Natural killer cell (primary cell): ENCODE measurements at regions not wholly inside any gene's neighbourhood (a gene's known extent, or its start where the extent isn't known, plus 50 kb on each side); places are given as distances from the start of the nearest gene placed in this dataset.

Experiments
- ATAC-seq, 3 donors: fragments of 150-1000 bp in 2 of 3; fragments of 200-7000 bp in 1 of 3; cut with Tn5 transposase; 1 replicate in 1 of 3; 2 replicates in 2 of 3; pipeline ENCODE4 v1.10.0; 2021; ENCODE audit warnings: mild to moderate bottlenecking in 2 of 3, moderate library complexity in 2 of 3
- DNase-seq, 2 donors: peaks; one replicate each; pipeline versions ENCODE4 v3.0.0 to v3.0.0-alpha.2; 2013 to 2021; ENCODE audit warnings: mixed read lengths in 1 of 2
- H3K27ac ChIP-seq: one replicate; pipeline ENCODE4 v1.5.1; 2013; ENCODE audit warnings: mild to moderate bottlenecking, low read length
- H3K27me3 ChIP-seq: one replicate; pipeline ENCODE4 v1.6.1; 2013; ENCODE audit warnings: low read length; ENCODE audit not compliant: control insufficient read depth, insufficient read depth
- H3K36me3 ChIP-seq: one replicate; pipeline ENCODE4 v1.6.1; 2013; ENCODE audit warnings: low read length; ENCODE audit not compliant: control insufficient read depth, insufficient read depth
- H3K4me1 ChIP-seq: one replicate; pipeline ENCODE4 v1.6.1; 2013; ENCODE audit warnings: low read length; ENCODE audit not compliant: control insufficient read depth, insufficient read depth
- H3K4me3 ChIP-seq: one replicate; pipeline ENCODE4 v1.5.1; 2013; ENCODE audit warnings: low read length
- H3K9me3 ChIP-seq: one replicate; pipeline ENCODE4 v1.6.1; 2013; ENCODE audit warnings: low read length; ENCODE audit not compliant: control insufficient read depth, insufficient read depth
- H3K27ac Mint-ChIP-seq, 2 donors: one replicate each; pipeline ENCODE4 v1.8.0; 2022; ENCODE audit warnings: mild to moderate bottlenecking in 2 of 2, mixed read lengths in 2 of 2, moderate library complexity in 1 of 2
- H3K27me3 Mint-ChIP-seq, 2 donors: one replicate each; pipeline ENCODE4 v1.8.0; 2022; ENCODE audit warnings: low read depth in 2 of 2, mixed read lengths in 2 of 2
- H3K36me3 Mint-ChIP-seq: one replicate; pipeline ENCODE4 v1.8.0; 2022; ENCODE audit warnings: mixed read lengths
- H3K4me1 Mint-ChIP-seq, 2 donors: one replicate each; pipeline ENCODE4 v1.8.0; 2022; ENCODE audit warnings: mixed read lengths in 2 of 2
- H3K4me3 Mint-ChIP-seq: one replicate; pipeline ENCODE4 v1.8.0; 2022; ENCODE audit warnings: mild to moderate bottlenecking, moderate library complexity, mixed read lengths
- H3K9me3 Mint-ChIP-seq, 2 donors: one replicate each; pipeline ENCODE4 v1.8.0; 2022; ENCODE audit warnings: mixed read lengths in 2 of 2
- CTCF ChIP-seq: fragments of 200-600 bp; IDR thresholded peaks from one replicate; pipeline ENCODE4 v1.8.0; 2022; ENCODE audit warnings: antibody characterized with exemption
- WGBS: methylation state at CpG from one replicate; pipeline ENCODE4 v1.1.7; 2013; ENCODE audit warnings: missing lambda C conversion rate; ENCODE audit not compliant: insufficient coverage; 5-methylcytosine and 5-hydroxymethylcytosine counted together
- intact Hi-C: fragments of 100-400 bp; cut with micrococcal nuclease; formaldehyde crosslinking; loops from one replicate; pipeline ENCODE4 v1.14.2; 2022

- 69% methylated on average over 3 of the region's 5 CpGs for WGBS
- DNase-seq: no peak
- H3K27me3 ChIP-seq: no peaks in the 10 kb centered on the region
- Mint-ChIP-seq H3K36me3 (no peaks in the 10 kb centered on the region), H3K4me3 (no peak overlapping the region), H3K9me3 (no peaks in the 10 kb centered on the region), H3K4me1 (no peaks in the 10 kb centered on the region), H3K27ac (no peak overlapping the region), H3K27me3 (peaks cover 15% of the 10 kb centered on the region in 2 donors)
- H3K36me3 ChIP-seq: no peaks in the 10 kb centered on the region
- H3K4me3 ChIP-seq: no peak overlapping the region
- intact Hi-C loops: no loop called here
- no peaks in the 10 kb centered on the region for H3K9me3 ChIP-seq
- no peak overlapping the region for H3K27ac ChIP-seq
- no peak for TF ChIP-seq CTCF
- no peaks in the 10 kb centered on the region for H3K4me1 ChIP-seq
- no peak for ATAC-seq
Observed at GRCh38 chr13:109529964-109530363, 256.4 kb downstream of the IRS2 start.

- Mint-ChIP-seq H3K27ac (no peak overlapping the region), H3K9me3 (no peaks in the 10 kb centered on the region), H3K4me3 (no peak overlapping the region), H3K4me1 (no peaks in the 10 kb centered on the region), H3K27me3 (peaks cover 2 to 4% of the 10 kb centered on the region in 2 donors), H3K36me3 (no peaks in the 10 kb centered on the region)
- Histone ChIP-seq H3K27ac (no peak overlapping the region), H3K9me3 (no peaks in the 10 kb centered on the region), H3K27me3 (no peaks in the 10 kb centered on the region), H3K4me3 (no peak overlapping the region), H3K36me3 (no peaks in the 10 kb centered on the region), H3K4me1 (no peaks in the 10 kb centered on the region)
- intact Hi-C loops: no loop called here
- no peak for TF ChIP-seq CTCF
- WGBS: 93% methylated on average over 21 of the region's 21 CpGs
- no peak for ATAC-seq
- DNase-seq: no peak
Observed at GRCh38 chr13:109521719-109522118, 264.7 kb downstream of the IRS2 start.

- peaks cover 0 to 3% of the 10 kb centered on the region in 2 donors for H3K27me3 Mint-ChIP-seq
- no peak for TF ChIP-seq CTCF
Observed at GRCh38 chr13:109517517-109517916, 268.9 kb downstream of the IRS2 start.

GRCh38 chr13:109516186-109516585, 270.2 kb downstream of the IRS2 start:
- Mint-ChIP-seq H3K4me1 (no peaks in the 10 kb centered on the region), H3K27ac (no peak overlapping the region), H3K36me3 (no peaks in the 10 kb centered on the region), H3K4me3 (no peak overlapping the region), H3K9me3 (no peaks in the 10 kb centered on the region), H3K27me3 (peaks cover 0 to 7% of the 10 kb centered on the region in 2 donors)
- no peaks in the 10 kb centered on the region for H3K27me3 ChIP-seq
- no peak overlapping the region for H3K27ac ChIP-seq
- TF ChIP-seq CTCF: no peak
- no peak overlapping the region for H3K4me3 ChIP-seq
- intact Hi-C loops: no loop called here
- H3K4me1 ChIP-seq: no peaks in the 10 kb centered on the region
- ATAC-seq (no peak), DNase-seq (no peak)
- H3K9me3 ChIP-seq: no peaks in the 10 kb centered on the region
- WGBS: 91% methylated on average over 4 of the region's 4 CpGs
- no peaks in the 10 kb centered on the region for H3K36me3 ChIP-seq

More at GRCh38 chr13:109517517-109517916, 268.9 kb downstream of the IRS2 start:
- ATAC-seq (no peak), DNase-seq (no peak)
- no peak overlapping the region for H3K4me3 ChIP-seq
- H3K27me3 ChIP-seq: no peaks in the 10 kb centered on the region
- intact Hi-C loops: no loop called here
- no peak overlapping the region for H3K27ac ChIP-seq
- no peaks in the 10 kb centered on the region for H3K36me3 ChIP-seq
- Mint-ChIP-seq H3K27ac (no peak overlapping the region), H3K4me3 (no peak overlapping the region), H3K9me3 (no peaks in the 10 kb centered on the region), H3K4me1 (no peaks in the 10 kb centered on the region), H3K36me3 (no peaks in the 10 kb centered on the region)
- no peaks in the 10 kb centered on the region for H3K4me1 ChIP-seq
- H3K9me3 ChIP-seq: no peaks in the 10 kb centered on the region
